Mammary epithelial cell (primary cell): ENCODE measurements at regions not wholly inside any gene's neighbourhood (a gene's known extent, or its start where the extent isn't known, plus 50 kb on each side); places are given as distances from the start of the nearest gene placed in this dataset.

Experiments
- EZH2 ChIP-seq: IDR thresholded peaks from 2 replicates; pipeline ENCODE4 v1.6.1; 2012; ENCODE audit warnings: low read length, inconsistent platforms, borderline replicate concordance
- TF ChIP-seq, protein P1 (sequence below), 2 donors: IDR thresholded peaks in 1 of 2; conservative IDR thresholded peaks in 1 of 2; 2 replicates each; pipeline ENCODE4 v1.5.1; 2011 to 2012; ENCODE audit warnings: inconsistent platforms in 2 of 2, low read length in 2 of 2, mild to moderate bottlenecking in 2 of 2, control low read depth in 1 of 2, low read depth in 1 of 2; ENCODE audit not compliant: insufficient read depth in 1 of 2; ENCODE audit errors: extremely low read depth in 1 of 2

DNA sequence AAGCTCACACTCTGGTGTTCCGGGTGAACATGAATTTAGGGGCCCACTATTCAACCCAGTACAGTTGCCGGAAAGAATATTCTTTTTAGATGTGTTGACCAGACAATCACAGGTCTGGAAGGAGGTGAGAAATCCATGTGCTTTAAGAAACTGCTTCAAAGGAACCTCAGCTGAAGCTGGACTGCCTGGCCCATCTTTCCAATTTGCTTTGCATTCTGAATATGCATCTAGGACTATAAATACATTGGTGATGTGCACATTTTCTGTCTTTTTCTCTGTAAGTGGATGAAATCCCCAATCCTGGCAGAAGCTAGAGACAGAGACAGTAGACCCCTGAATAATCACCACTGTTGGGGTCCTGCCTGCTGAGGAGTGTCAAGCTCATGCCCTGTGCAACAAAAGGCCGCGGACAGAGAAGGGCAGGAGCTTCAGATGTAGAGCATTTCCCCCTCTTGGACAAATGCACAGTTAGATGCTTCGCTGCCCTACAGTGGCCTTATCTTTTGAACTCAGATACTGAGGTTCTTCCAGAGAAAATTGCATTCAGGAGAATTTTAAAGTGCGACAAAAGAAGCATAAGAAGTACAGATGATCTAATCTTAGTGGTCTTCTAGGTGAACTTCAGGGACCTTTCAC is 368.3 kb downstream of the SFMBT2 start:
- TF ChIP-seq, protein P1, sequence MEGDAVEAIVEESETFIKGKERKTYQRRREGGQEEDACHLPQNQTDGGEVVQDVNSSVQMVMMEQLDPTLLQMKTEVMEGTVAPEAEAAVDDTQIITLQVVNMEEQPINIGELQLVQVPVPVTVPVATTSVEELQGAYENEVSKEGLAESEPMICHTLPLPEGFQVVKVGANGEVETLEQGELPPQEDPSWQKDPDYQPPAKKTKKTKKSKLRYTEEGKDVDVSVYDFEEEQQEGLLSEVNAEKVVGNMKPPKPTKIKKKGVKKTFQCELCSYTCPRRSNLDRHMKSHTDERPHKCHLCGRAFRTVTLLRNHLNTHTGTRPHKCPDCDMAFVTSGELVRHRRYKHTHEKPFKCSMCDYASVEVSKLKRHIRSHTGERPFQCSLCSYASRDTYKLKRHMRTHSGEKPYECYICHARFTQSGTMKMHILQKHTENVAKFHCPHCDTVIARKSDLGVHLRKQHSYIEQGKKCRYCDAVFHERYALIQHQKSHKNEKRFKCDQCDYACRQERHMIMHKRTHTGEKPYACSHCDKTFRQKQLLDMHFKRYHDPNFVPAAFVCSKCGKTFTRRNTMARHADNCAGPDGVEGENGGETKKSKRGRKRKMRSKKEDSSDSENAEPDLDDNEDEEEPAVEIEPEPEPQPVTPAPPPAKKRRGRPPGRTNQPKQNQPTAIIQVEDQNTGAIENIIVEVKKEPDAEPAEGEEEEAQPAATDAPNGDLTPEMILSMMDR (conservative IDR thresholded peaks at IDR 0.05 in 1 of 2, IDR thresholded peaks at IDR 0.05 in 1 of 2; ENCODE audit: extremely low read depth in 1 of 2, insufficient read depth in 1 of 2, low read depth in 1 of 2, low read length in 2 of 2) = no peak
- TF ChIP-seq EZH2 = no peak
